ENCODE measurements at regions not wholly inside any gene's neighbourhood (a gene's known extent, or its start where the extent isn't known, plus 50 kb on each side); places are given as distances from the start of the nearest gene placed in this dataset.

DNA sequence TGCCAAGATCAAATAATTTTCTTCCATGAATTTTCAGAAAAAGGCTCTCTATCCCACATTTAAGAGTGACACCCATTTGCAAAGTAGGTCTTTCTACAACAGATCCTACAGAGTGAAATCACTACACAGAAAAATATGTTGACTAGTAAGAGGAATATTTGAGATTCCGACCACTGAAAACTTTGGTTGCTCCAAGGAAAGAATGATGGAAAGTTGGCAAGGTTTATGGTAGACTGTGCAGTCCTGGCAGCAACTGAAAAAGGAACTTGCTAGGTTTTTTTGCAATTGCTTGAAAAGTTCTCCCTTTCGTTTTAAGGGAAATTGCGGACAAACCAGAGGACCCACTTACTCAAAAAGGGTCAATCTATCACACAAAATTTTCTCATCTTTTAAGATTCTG lies 83.1 kb upstream of the TSPAN8 start:
- H3K79me1 ChIP-seq (ENCODE audit: insufficient read depth, low read depth, low read length, poor library complexity, severe bottlenecking) = no peaks in the 10 kb centered on the region
- no peaks in the 10 kb centered on the region for H3K27me3 ChIP-seq (ENCODE audit: insufficient read depth, low read length)
- no peak overlapping the region for H2BK20ac ChIP-seq (ENCODE audit: low read depth, low read length, poor library complexity, severe bottlenecking)
- no peak overlapping the region for H2BK120ac ChIP-seq (ENCODE audit: low read depth, low read length, poor library complexity, severe bottlenecking)
- H3K23ac ChIP-seq (ENCODE audit: insufficient read length, low read depth, low read length) = no peak overlapping the region
- H3K18ac ChIP-seq (ENCODE audit: insufficient read length, low read depth, low read length) = no peak overlapping the region
- Mint-ChIP-seq H3K36me3 (ENCODE audit: insufficient read depth in 1 of 3, low read depth in 3 of 3) (no peaks in the 10 kb centered on the region), H3K4me3 (no peak overlapping the region), H3K27me3 (ENCODE audit: low read depth) (no peaks in the 10 kb centered on the region), H3K4me1 (no peaks in the 10 kb centered on the region), H3K9me3 (no peaks in the 10 kb centered on the region), H3K27ac (no peak overlapping the region)
- H3K9me3 ChIP-seq (ENCODE audit: control insufficient read depth, low read depth, low read length) = no peaks in the 10 kb centered on the region
- H4K91ac ChIP-seq (ENCODE audit: insufficient read length, low read depth, low read length) = no peak overlapping the region
- H3K14ac ChIP-seq (ENCODE audit: insufficient read depth, low read length) = no peak overlapping the region
- H3K79me2 ChIP-seq (ENCODE audit: insufficient read depth, low read length) = no peaks in the 10 kb centered on the region
- no peak overlapping the region for H2AK5ac ChIP-seq (ENCODE audit: insufficient read length, low read length)
- H3K4me2 ChIP-seq (ENCODE audit: insufficient read depth, insufficient read length, low read length) = no peak overlapping the region
- H3K9ac ChIP-seq (ENCODE audit: extremely low read depth, insufficient read length, low read length) = no peak overlapping the region
- H4K8ac ChIP-seq (replicated peaks; ENCODE audit: insufficient read length, low read depth, low read length) = no peak overlapping the region
- H2BK5ac ChIP-seq (ENCODE audit: insufficient read length, low read length) = no peak overlapping the region
- no peak overlapping the region for H3T11ph ChIP-seq (ENCODE audit: low read length)
- H3K23me2 ChIP-seq (ENCODE audit: insufficient read length, low read depth, low read length, poor library complexity, severe bottlenecking) = no peaks in the 10 kb centered on the region
- no peak overlapping the region for H4K5ac ChIP-seq (ENCODE audit: insufficient read length, low read depth, low read length)
- H3K4ac ChIP-seq (ENCODE audit: low read depth, low read length) = no peak overlapping the region
- DNase-seq = no peak
- H2BK15ac ChIP-seq (ENCODE audit: low read depth, low read length) = no peak overlapping the region
- H2BK12ac ChIP-seq (ENCODE audit: insufficient read length, low read depth, low read length) = no peak overlapping the region
- H3K56ac ChIP-seq (ENCODE audit: insufficient read length, low read depth, low read length) = no peak overlapping the region
- H4K20me1 ChIP-seq (ENCODE audit: control insufficient read depth, insufficient read depth, insufficient read length) = no peaks in the 10 kb centered on the region
- no CpG with 5 or more reads among the region's 3 CpGs for WGBS (ENCODE audit: extremely low coverage, insufficient read length, low lambda C conversion rate)
- no peak overlapping the region for H3K27ac ChIP-seq (ENCODE audit: insufficient read length, low read depth, low read length)
- H2AFZ ChIP-seq (ENCODE audit: low read length) = no peak overlapping the region
- H3K4me1 ChIP-seq (ENCODE audit: insufficient read depth, low read length) = no peaks in the 10 kb centered on the region
- TF ChIP-seq, protein P1, sequence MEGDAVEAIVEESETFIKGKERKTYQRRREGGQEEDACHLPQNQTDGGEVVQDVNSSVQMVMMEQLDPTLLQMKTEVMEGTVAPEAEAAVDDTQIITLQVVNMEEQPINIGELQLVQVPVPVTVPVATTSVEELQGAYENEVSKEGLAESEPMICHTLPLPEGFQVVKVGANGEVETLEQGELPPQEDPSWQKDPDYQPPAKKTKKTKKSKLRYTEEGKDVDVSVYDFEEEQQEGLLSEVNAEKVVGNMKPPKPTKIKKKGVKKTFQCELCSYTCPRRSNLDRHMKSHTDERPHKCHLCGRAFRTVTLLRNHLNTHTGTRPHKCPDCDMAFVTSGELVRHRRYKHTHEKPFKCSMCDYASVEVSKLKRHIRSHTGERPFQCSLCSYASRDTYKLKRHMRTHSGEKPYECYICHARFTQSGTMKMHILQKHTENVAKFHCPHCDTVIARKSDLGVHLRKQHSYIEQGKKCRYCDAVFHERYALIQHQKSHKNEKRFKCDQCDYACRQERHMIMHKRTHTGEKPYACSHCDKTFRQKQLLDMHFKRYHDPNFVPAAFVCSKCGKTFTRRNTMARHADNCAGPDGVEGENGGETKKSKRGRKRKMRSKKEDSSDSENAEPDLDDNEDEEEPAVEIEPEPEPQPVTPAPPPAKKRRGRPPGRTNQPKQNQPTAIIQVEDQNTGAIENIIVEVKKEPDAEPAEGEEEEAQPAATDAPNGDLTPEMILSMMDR (conservative IDR thresholded peaks at IDR 0.05) = no peak
